ENCODE measurements at regions not wholly inside any gene's neighbourhood (a gene's known extent, or its start where the extent isn't known, plus 50 kb on each side); places are given as distances from the start of the nearest gene placed in this dataset.

DNA sequence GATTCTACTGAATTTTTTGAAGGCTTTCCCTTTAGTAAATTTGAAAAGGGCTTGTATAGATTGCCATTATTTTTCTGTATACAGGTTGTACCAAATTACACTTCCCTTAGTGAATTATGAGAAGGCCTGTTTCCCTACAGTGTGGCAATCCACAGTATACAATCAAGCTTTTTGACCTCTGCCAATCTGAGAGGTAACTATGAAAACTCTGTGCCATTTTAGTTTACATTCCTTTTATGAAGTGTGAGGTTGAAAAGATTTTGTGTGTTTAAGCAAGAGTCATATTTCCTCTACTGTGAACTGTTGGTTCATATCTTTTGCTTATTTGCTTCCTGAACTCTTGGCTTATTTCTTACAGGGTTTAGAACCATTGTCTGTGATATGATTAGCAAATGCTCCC, 432.5 kb downstream of the KCNA4 start:
- TF ChIP-seq, protein P1, sequence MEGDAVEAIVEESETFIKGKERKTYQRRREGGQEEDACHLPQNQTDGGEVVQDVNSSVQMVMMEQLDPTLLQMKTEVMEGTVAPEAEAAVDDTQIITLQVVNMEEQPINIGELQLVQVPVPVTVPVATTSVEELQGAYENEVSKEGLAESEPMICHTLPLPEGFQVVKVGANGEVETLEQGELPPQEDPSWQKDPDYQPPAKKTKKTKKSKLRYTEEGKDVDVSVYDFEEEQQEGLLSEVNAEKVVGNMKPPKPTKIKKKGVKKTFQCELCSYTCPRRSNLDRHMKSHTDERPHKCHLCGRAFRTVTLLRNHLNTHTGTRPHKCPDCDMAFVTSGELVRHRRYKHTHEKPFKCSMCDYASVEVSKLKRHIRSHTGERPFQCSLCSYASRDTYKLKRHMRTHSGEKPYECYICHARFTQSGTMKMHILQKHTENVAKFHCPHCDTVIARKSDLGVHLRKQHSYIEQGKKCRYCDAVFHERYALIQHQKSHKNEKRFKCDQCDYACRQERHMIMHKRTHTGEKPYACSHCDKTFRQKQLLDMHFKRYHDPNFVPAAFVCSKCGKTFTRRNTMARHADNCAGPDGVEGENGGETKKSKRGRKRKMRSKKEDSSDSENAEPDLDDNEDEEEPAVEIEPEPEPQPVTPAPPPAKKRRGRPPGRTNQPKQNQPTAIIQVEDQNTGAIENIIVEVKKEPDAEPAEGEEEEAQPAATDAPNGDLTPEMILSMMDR (IDR thresholded peaks at IDR 0.05 in 4 of 5, conservative IDR thresholded peaks at IDR 0.05 in 1 of 5) = no peak
- TF ChIP-seq POLR2A (IDR thresholded peaks at IDR 0.05) = no peak
